AG04450 (cell line): ENCODE measurements at regions not wholly inside any gene's neighbourhood (a gene's known extent, or its start where the extent isn't known, plus 50 kb on each side); places are given as distances from the start of the nearest gene placed in this dataset.

ENCODE experiments used
- CTCF ChIA-PET: fragments of 300-600, 350-600 bp; formaldehyde crosslinking; extraction: SDS; loops from one replicate; lab custom pipeline; 2022; ENCODE audit warnings: antibody characterized with exemption, inconsistent platforms; lab: Charles Lee
- POLR2A ChIA-PET: fragments of 350-600 bp; formaldehyde crosslinking; extraction: SDS; loops from one replicate; lab custom pipeline; 2021; ENCODE audit warnings: antibody characterized with exemption, inconsistent platforms; lab: Yijun Ruan, JAX
- DNase-seq: peaks from one replicate; pipeline ENCODE4 v3.0.0-alpha.2; 2011; ENCODE audit warnings: low read depth, low spot score
- H3K27ac ChIP-seq: one replicate; pipeline ENCODE4 v1.5.1; 2012; ENCODE audit warnings: low read depth, low read length, control low read depth
- H3K27me3 ChIP-seq: one replicate; pipeline ENCODE4 v1.6.0; 2012; ENCODE audit warnings: low read length; ENCODE audit not compliant: control insufficient read depth, insufficient read depth
- H3K4me3 ChIP-seq: 2 replicates; pipeline ENCODE4 v1.5.1; 2011; ENCODE audit warnings: mild to moderate bottlenecking, low read depth, low read length, control low read depth
- H3K9me3 ChIP-seq: 2 replicates; pipeline ENCODE4 v1.5.1; 2012; ENCODE audit warnings: low read length; ENCODE audit not compliant: control insufficient read depth, insufficient read depth
- TF ChIP-seq, protein P1 (sequence below): IDR thresholded peaks from 2 replicates; pipeline ENCODE4 v1.5.1; 2011; ENCODE audit warnings: low read depth, low read length, control low read depth, inconsistent platforms

- H3K27me3 ChIP-seq, result no peaks in the 10 kb centered on the region
- TF ChIP-seq, protein P1, sequence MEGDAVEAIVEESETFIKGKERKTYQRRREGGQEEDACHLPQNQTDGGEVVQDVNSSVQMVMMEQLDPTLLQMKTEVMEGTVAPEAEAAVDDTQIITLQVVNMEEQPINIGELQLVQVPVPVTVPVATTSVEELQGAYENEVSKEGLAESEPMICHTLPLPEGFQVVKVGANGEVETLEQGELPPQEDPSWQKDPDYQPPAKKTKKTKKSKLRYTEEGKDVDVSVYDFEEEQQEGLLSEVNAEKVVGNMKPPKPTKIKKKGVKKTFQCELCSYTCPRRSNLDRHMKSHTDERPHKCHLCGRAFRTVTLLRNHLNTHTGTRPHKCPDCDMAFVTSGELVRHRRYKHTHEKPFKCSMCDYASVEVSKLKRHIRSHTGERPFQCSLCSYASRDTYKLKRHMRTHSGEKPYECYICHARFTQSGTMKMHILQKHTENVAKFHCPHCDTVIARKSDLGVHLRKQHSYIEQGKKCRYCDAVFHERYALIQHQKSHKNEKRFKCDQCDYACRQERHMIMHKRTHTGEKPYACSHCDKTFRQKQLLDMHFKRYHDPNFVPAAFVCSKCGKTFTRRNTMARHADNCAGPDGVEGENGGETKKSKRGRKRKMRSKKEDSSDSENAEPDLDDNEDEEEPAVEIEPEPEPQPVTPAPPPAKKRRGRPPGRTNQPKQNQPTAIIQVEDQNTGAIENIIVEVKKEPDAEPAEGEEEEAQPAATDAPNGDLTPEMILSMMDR, result no peak
- peaks cover 3% of the 10 kb centered on the region for H3K9me3 ChIP-seq
- POLR2A ChIA-PET, result no interaction called here
- no peak overlapping the region for H3K4me3 ChIP-seq
- CTCF ChIA-PET, result no interaction called here
- no peak for DNase-seq
- H3K27ac ChIP-seq, result no peak overlapping the region
These were observed 274.3 kb downstream of the HTR1A start for GRCh38 chr5:63687854-63688516.

DNA sequence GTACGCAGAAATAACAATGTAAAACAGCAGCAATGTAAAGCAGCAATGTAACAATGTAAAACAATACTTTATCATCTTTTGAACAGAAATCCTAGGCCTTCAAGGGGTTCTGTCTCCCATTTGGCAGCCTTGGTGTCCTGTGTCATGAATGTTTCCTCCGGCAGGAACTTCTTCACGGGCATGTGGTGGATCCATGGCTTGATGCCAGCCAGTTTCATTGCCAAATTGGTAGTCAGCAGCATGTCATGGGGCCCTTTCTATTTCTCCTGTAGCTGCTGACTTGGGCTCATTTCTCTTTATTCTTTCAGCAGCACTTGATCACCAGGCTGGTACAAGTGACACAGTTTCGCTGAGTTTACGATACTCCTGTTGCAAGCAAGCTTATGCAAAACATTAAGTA is 275.3 kb downstream of the HTR1A start:
- POLR2A ChIA-PET, result no interaction called here
- H3K27me3 ChIP-seq, result no peaks in the 10 kb centered on the region
- H3K4me3 ChIP-seq, result no peak overlapping the region
- no peak for DNase-seq
- CTCF ChIA-PET, result no interaction called here
- TF ChIP-seq, protein P1, result no peak
- no peak overlapping the region for H3K27ac ChIP-seq
- peaks cover 3% of the 10 kb centered on the region for H3K9me3 ChIP-seq

DNA sequence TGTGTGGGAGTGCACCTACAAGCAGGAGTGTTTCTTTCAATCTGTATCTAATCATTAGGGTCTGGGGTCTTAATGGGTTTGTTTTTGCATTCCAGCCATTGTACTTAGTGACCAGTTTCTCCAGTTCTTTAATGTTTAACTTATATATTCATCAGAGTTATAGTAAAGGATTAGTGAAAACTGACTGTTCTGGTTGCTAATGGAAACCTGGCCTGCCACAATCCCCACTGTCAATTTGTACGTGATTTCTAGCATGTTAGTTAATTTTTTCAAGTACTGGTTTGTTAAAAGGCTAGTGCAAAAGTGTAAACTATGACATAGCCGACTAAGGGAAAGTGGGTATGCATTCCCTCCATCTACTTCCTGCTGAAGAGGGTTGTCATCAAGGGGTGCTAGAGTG is 276.1 kb downstream of the HTR1A start:
- no peaks in the 10 kb centered on the region for H3K27me3 ChIP-seq
- CTCF ChIA-PET, result no interaction called here
- no peak overlapping the region for H3K27ac ChIP-seq
- H3K9me3 ChIP-seq, result peaks cover 3% of the 10 kb centered on the region
- TF ChIP-seq, protein P1, result no peak
- no peak for DNase-seq
- POLR2A ChIA-PET, result no interaction called here
- H3K4me3 ChIP-seq, result no peak overlapping the region

- no peak overlapping the region for H3K4me3 ChIP-seq
- ChIA-PET POLR2A (no interaction called here), CTCF (no interaction called here)
- no peak for DNase-seq
- TF ChIP-seq, protein P1, result no peak
- H3K9me3 ChIP-seq, result peaks cover 3% of the 10 kb centered on the region
- H3K27me3 ChIP-seq, result no peaks in the 10 kb centered on the region
- no peak overlapping the region for H3K27ac ChIP-seq
These were observed 276.8 kb downstream of the HTR1A start for GRCh38 chr5:63685454-63685853.

DNA sequence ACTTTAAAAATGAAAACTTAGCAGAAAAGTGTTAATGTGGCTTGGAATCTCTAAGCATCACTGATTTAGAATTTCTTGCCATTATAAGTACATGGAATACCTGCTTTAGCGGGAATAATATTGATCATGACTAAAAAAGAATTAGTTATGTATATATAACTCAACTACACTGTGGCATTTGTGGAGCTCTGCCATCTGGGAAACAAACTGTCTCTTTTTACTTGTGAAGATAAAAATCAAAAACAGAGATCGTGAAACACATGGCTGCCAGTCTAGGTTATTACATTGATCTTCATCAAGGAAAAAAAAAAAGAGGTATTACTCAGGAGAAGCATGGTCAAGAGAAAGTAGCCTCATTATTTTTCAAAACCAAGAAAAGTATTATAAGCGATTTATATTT is 287.4 kb downstream of the HTR1A start:
- no peaks in the 10 kb centered on the region for H3K27me3 ChIP-seq
- ChIA-PET POLR2A (no interaction called here), CTCF (no interaction called here)
- H3K9me3 ChIP-seq, result no peaks in the 10 kb centered on the region
- TF ChIP-seq, protein P1, result no peak
- H3K4me3 ChIP-seq, result no peak overlapping the region
- no peak overlapping the region for H3K27ac ChIP-seq
- DNase-seq, result no peak
